ENCODE measurements at regions not wholly inside any gene's neighbourhood (a gene's known extent, or its start where the extent isn't known, plus 50 kb on each side); places are given as distances from the start of the nearest gene placed in this dataset.

DNA sequence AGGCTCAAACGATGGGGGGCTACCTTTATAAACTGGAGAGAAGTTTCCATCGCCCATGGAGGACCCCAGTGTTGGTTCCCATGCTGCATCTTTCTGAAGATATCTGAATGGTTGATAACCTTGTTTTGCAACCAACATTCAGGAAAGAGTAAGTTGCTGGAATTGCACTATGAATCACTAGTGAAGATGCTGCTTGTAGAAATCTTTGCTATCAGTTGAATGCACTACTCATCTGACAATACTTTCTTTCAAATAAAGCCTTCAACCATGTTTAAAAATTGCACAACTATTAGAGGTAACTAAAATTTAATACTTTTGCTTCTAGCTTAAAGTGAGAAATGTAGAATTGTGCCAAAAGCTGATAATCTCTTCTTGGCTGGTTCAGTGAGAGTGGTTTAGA, 86.8 kb upstream of the HIVEP3 start (continued):
- TF ChIP-seq HMG20B (CRISPR knock-in tag; IDR thresholded peaks at IDR 0.05), result no peak
- TF ChIP-seq, protein P1, sequence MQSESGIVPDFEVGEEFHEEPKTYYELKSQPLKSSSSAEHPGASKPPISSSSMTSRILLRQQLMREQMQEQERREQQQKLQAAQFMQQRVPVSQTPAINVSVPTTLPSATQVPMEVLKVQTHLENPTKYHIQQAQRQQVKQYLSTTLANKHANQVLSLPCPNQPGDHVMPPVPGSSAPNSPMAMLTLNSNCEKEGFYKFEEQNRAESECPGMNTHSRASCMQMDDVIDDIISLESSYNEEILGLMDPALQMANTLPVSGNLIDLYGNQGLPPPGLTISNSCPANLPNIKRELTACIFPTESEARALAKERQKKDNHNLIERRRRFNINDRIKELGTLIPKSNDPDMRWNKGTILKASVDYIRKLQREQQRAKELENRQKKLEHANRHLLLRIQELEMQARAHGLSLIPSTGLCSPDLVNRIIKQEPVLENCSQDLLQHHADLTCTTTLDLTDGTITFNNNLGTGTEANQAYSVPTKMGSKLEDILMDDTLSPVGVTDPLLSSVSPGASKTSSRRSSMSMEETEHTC (IDR thresholded peaks at IDR 0.05), result no peak
- TF ChIP-seq, protein P2, sequence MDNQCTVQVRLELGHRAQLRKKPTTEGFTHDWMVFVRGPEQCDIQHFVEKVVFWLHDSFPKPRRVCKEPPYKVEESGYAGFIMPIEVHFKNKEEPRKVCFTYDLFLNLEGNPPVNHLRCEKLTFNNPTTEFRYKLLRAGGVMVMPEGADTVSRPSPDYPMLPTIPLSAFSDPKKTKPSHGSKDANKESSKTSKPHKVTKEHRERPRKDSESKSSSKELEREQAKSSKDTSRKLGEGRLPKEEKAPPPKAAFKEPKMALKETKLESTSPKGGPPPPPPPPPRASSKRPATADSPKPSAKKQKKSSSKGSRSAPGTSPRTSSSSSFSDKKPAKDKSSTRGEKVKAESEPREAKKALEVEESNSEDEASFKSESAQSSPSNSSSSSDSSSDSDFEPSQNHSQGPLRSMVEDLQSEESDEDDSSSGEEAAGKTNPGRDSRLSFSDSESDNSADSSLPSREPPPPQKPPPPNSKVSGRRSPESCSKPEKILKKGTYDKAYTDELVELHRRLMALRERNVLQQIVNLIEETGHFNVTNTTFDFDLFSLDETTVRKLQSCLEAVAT (IDR thresholded peaks at IDR 0.05), result no peak
- no peak for TF ChIP-seq DIDO1 (tag; IDR thresholded peaks at IDR 0.05; ENCODE audit: low read depth)
- no peak for TF ChIP-seq ZNF695 (CRISPR knock-in tag; IDR thresholded peaks at IDR 0.05)
- TF ChIP-seq ELF2 (CRISPR knock-in tag; IDR thresholded peaks at IDR 0.05), result no peak

DNA sequence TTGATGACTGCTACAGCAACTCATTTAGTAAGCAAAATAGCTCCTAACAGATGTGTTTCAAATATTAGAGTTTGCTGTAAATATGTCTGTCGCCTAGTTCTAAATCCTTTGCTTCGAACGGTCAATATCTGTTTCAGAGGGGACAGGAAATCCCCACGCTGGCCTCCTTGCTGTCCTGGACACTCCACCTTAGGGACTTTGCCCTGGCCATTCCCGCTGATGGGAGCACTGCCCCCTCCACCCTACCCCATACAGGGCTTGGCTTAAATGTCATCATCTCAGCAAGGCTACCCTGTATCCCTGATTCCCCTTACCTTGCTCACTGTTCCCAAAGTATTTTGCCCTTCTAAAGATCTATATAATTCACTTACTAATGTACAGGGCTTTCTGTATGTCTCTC, 86.1 kb upstream of the HIVEP3 start:
- intact Hi-C loops (cut with micrococcal nuclease), result no loop called here
- FAIRE-seq, result no peak
- ATAC-seq, result no peak

More for the DNA sequence above, 86.1 kb upstream of the HIVEP3 start:
- CTCF ChIA-PET (ENCODE audit: low intra/inter-chr PET ratio), result no interaction called here
- H4K20me1 ChIP-seq (replicated peaks; ENCODE audit: control insufficient read depth, insufficient read depth, low read length), result no peaks in the 10 kb centered on the region
- H3K27ac ChIP-seq (ENCODE audit: extremely low read depth, low read depth, low read length), result no peak overlapping the region
- H3K9ac ChIP-seq (ENCODE audit: insufficient read depth in 1 of 2, low read depth in 2 of 2, low read length in 2 of 2), result no peak overlapping the region
- H3K4me1 ChIP-seq (replicated peaks in 1 of 2; ENCODE audit: control insufficient read depth in 2 of 2, insufficient read depth in 2 of 2, low read length in 2 of 2), result no peaks in the 10 kb centered on the region
- POLR2A ChIA-PET, result no interaction called here
- no peaks in the 10 kb centered on the region; a peak in 1 of 5 replicates for H3K27me3 ChIP-seq (ENCODE audit: control insufficient read depth in 2 of 2, insufficient read depth in 2 of 2, low read length in 2 of 2)
- H3K79me2 ChIP-seq (ENCODE audit: control insufficient read depth, insufficient read depth, low read length), result no peaks in the 10 kb centered on the region
- WGBS (ENCODE audit: insufficient coverage, low coverage, missing lambda C conversion rate), result 0% methylated on average over 5 of the region's 5 CpGs
- no peaks in the 10 kb centered on the region for H3K36me3 ChIP-seq (ENCODE audit: control insufficient read depth, insufficient read depth, low read length)
- H3K4me2 ChIP-seq (ENCODE audit: insufficient read depth, low read length), result no peak overlapping the region
- in situ Hi-C loops (cut with MboI), result no loop called here
- H3K9me1 ChIP-seq (ENCODE audit: control insufficient read depth, insufficient read depth, low read length), result no peaks in the 10 kb centered on the region
- TF ChIP-seq CBX1 (IDR thresholded peaks at IDR 0.05; ENCODE audit: low read depth), result no peak
- no peak for TF ChIP-seq HNRNPUL1 (IDR thresholded peaks at IDR 0.05; ENCODE audit: low read length)
- no peak for TF ChIP-seq BRD9 (IDR thresholded peaks at IDR 0.05; ENCODE audit: low read depth, partially characterized antibody)
- H3K4me3 ChIP-seq, result no peak overlapping the region
- DNase-seq (ENCODE audit: extremely low read depth in 1 of 4, low spot score in 3 of 4), result no peak
- no peak overlapping the region for H2AFZ ChIP-seq (ENCODE audit: low read depth, low read length)
- no peaks in the 10 kb centered on the region for H3K9me3 ChIP-seq (replicated peaks; ENCODE audit: control insufficient read depth, insufficient read depth, low read depth, low read length)
- no TSS peak for BruUV-seq (replicated peaks)
